Activated naive CD4-positive, alpha-beta T cell treated with anti-CD3 and anti-CD28 coated beads, Interleukin-2, amount 50 U/mL, for 24 hours (primary cell): ENCODE measurements at regions not wholly inside any gene's neighbourhood (a gene's known extent, or its start where the extent isn't known, plus 50 kb on each side); places are given as distances from the start of the nearest gene placed in this dataset.

Source experiments
- H3K27ac Mint-ChIP-seq: one replicate; pipeline ENCODE4 v1.8.0; 2021; ENCODE audit warnings: mild to moderate bottlenecking, mixed read lengths
- H3K27me3 Mint-ChIP-seq: one replicate; pipeline ENCODE4 v1.8.0; 2021; ENCODE audit warnings: mixed read lengths
- H3K36me3 Mint-ChIP-seq: one replicate; pipeline ENCODE4 v1.8.0; 2021; ENCODE audit warnings: mixed read lengths
- H3K4me1 Mint-ChIP-seq: one replicate; pipeline ENCODE4 v1.8.0; 2021; ENCODE audit warnings: mixed read lengths
- H3K4me3 Mint-ChIP-seq: one replicate; pipeline ENCODE4 v1.8.0; 2021; ENCODE audit warnings: mild to moderate bottlenecking, mixed read lengths
- H3K9me3 Mint-ChIP-seq: one replicate; pipeline ENCODE4 v1.8.0; 2021; ENCODE audit warnings: mixed read lengths

- H3K4me1 Mint-ChIP-seq, result no peaks in the 10 kb centered on the region
- peaks cover 6% of the 10 kb centered on the region for H3K27me3 Mint-ChIP-seq
Observed at GRCh38 chr9:135249191-135249590, 161.7 kb downstream of the OLFM1 start.

GRCh38 chr9:135249711-135250110 lies 162.2 kb downstream of the OLFM1 start:
- no peak overlapping the region for H3K27ac Mint-ChIP-seq
- H3K9me3 Mint-ChIP-seq, result no peaks in the 10 kb centered on the region
- peaks cover 6% of the 10 kb centered on the region for H3K27me3 Mint-ChIP-seq
- H3K36me3 Mint-ChIP-seq, result no peaks in the 10 kb centered on the region
- no peaks in the 10 kb centered on the region for H3K4me1 Mint-ChIP-seq
- no peak overlapping the region for H3K4me3 Mint-ChIP-seq

More at GRCh38 chr9:135249191-135249590, 161.7 kb downstream of the OLFM1 start:
- Mint-ChIP-seq H3K27ac (no peak overlapping the region), H3K4me3 (no peak overlapping the region), H3K9me3 (no peaks in the 10 kb centered on the region), H3K36me3 (no peaks in the 10 kb centered on the region)

GRCh38 chr9:135251331-135251761 lies 163.9 kb downstream of the OLFM1 start:
- no peaks in the 10 kb centered on the region for H3K36me3 Mint-ChIP-seq
- no peak overlapping the region for H3K27ac Mint-ChIP-seq
- H3K9me3 Mint-ChIP-seq, result no peaks in the 10 kb centered on the region
- no peaks in the 10 kb centered on the region for H3K4me1 Mint-ChIP-seq
- H3K4me3 Mint-ChIP-seq, result no peak overlapping the region
- H3K27me3 Mint-ChIP-seq, result peaks cover under 1% of the 10 kb centered on the region

- Mint-ChIP-seq H3K9me3 (no peaks in the 10 kb centered on the region), H3K27ac (no peak overlapping the region), H3K36me3 (no peaks in the 10 kb centered on the region), H3K4me1 (no peaks in the 10 kb centered on the region), H3K4me3 (no peak overlapping the region), H3K27me3 (no peaks in the 10 kb centered on the region)
Observed at GRCh38 chr9:135251996-135252760, 164.7 kb downstream of the OLFM1 start.

- Mint-ChIP-seq H3K27ac (no peak overlapping the region), H3K4me1 (no peaks in the 10 kb centered on the region), H3K36me3 (no peaks in the 10 kb centered on the region), H3K4me3 (no peak overlapping the region), H3K27me3 (no peaks in the 10 kb centered on the region), H3K9me3 (no peaks in the 10 kb centered on the region)
Observed at GRCh38 chr9:135252980-135253304, 165.5 kb downstream of the OLFM1 start.

- Mint-ChIP-seq H3K4me1 (no peaks in the 10 kb centered on the region), H3K4me3 (no peak overlapping the region), H3K36me3 (no peaks in the 10 kb centered on the region), H3K27me3 (no peaks in the 10 kb centered on the region), H3K9me3 (no peaks in the 10 kb centered on the region), H3K27ac (no peak overlapping the region)
Observed at GRCh38 chr9:135253305-135254004, 166.0 kb downstream of the OLFM1 start.

GRCh38 chr9:135254176-135255032 lies 166.9 kb downstream of the OLFM1 start:
- no peaks in the 10 kb centered on the region for H3K4me1 Mint-ChIP-seq
- H3K27me3 Mint-ChIP-seq, result no peaks in the 10 kb centered on the region
- no peak overlapping the region for H3K4me3 Mint-ChIP-seq
- no peak overlapping the region for H3K27ac Mint-ChIP-seq
- no peaks in the 10 kb centered on the region for H3K36me3 Mint-ChIP-seq
- H3K9me3 Mint-ChIP-seq, result no peaks in the 10 kb centered on the region

- Mint-ChIP-seq H3K27me3 (no peaks in the 10 kb centered on the region), H3K27ac (no peak overlapping the region), H3K36me3 (no peaks in the 10 kb centered on the region), H3K9me3 (no peaks in the 10 kb centered on the region), H3K4me1 (no peaks in the 10 kb centered on the region), H3K4me3 (no peak overlapping the region)
Observed at GRCh38 chr9:135255033-135255840, 167.8 kb downstream of the OLFM1 start.

GRCh38 chr9:135255841-135256580 lies 168.5 kb downstream of the OLFM1 start:
- Mint-ChIP-seq H3K36me3 (no peaks in the 10 kb centered on the region), H3K4me1 (no peaks in the 10 kb centered on the region), H3K9me3 (no peaks in the 10 kb centered on the region)

GRCh38 chr9:135256581-135257354 lies 169.3 kb downstream of the OLFM1 start:
- Mint-ChIP-seq H3K4me3 (no peak overlapping the region), H3K9me3 (no peaks in the 10 kb centered on the region), H3K4me1 (no peaks in the 10 kb centered on the region), H3K27me3 (no peaks in the 10 kb centered on the region), H3K36me3 (no peaks in the 10 kb centered on the region), H3K27ac (no peak overlapping the region)

More at GRCh38 chr9:135255841-135256580, 168.5 kb downstream of the OLFM1 start:
- Mint-ChIP-seq H3K27me3 (no peaks in the 10 kb centered on the region), H3K27ac (no peak overlapping the region), H3K4me3 (no peak overlapping the region)

GRCh38 chr9:135258461-135258860 lies 171.0 kb downstream of the OLFM1 start:
- H3K27me3 Mint-ChIP-seq, result no peaks in the 10 kb centered on the region
- H3K27ac Mint-ChIP-seq, result no peak overlapping the region
- H3K4me3 Mint-ChIP-seq, result no peak overlapping the region
- H3K36me3 Mint-ChIP-seq, result no peaks in the 10 kb centered on the region
- no peaks in the 10 kb centered on the region for H3K9me3 Mint-ChIP-seq
- H3K4me1 Mint-ChIP-seq, result no peaks in the 10 kb centered on the region

- no peaks in the 10 kb centered on the region for H3K4me1 Mint-ChIP-seq
- H3K36me3 Mint-ChIP-seq, result no peaks in the 10 kb centered on the region
- H3K4me3 Mint-ChIP-seq, result no peak overlapping the region
- H3K27me3 Mint-ChIP-seq, result no peaks in the 10 kb centered on the region
- H3K27ac Mint-ChIP-seq, result no peak overlapping the region
- H3K9me3 Mint-ChIP-seq, result no peaks in the 10 kb centered on the region
Observed at GRCh38 chr9:135259273-135259672, 171.8 kb downstream of the OLFM1 start.

- H3K36me3 Mint-ChIP-seq, result no peaks in the 10 kb centered on the region
Observed at GRCh38 chr9:135260221-135261180, 173.0 kb downstream of the OLFM1 start.

More at GRCh38 chr9:135260221-135261180, 173.0 kb downstream of the OLFM1 start:
- Mint-ChIP-seq H3K27me3 (no peaks in the 10 kb centered on the region), H3K27ac (no peak overlapping the region), H3K4me3 (no peak overlapping the region), H3K4me1 (no peaks in the 10 kb centered on the region), H3K9me3 (no peaks in the 10 kb centered on the region)
